Activated T-cell treated with anti-CD3 and anti-CD28 coated beads for 48 hours (primary cell): ENCODE measurements at regions not wholly inside any gene's neighbourhood (a gene's known extent, or its start where the extent isn't known, plus 50 kb on each side); places are given as distances from the start of the nearest gene placed in this dataset.

Source experiments
- DNase-seq: peaks from one replicate; pipeline ENCODE4 v3.0.0-alpha.2; 2020; ENCODE audit warnings: low read depth

DNA sequence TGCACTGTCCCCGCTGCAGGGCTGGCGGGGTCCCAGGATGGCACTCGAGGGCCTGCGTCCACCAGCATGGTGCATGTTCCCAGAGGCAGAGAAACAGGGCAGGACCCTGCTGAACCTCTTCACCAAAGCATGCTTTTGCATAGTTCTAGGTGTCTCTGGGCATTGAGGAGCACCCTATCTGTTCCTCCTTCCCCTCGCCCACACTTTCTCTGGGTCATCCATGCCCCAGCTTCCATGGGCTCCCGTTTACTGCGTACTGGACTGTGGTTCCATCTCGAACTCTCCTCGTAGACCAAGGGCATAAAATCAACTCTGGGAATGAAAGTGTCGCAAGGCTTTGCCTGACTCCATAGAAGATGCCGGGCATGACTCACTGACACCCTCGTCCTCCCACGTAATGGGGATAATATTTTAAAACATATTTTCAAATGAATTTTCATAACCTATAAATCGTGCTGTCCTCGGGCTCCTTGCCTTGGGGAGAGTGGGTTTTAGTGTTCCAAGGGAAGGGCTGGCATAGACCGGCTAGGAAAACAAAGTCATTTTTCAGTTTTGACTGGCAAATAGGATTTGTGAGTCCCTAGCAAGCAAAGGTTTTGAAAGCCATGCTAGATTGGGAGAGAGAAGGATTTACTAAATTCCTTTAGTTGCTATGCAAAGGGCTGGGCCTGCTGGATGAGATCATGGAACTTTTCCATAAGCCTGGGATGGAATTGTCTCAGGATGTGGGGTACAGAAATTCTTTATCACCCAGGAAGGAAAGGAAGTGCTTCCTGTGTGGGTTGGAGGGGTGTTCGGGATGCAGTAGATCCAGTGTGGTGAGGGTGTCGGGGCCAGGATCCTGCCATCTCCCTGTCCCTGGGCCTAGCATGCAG is 498.7 kb upstream of the MKI67 start:
- DNase-seq: no peak

DNA sequence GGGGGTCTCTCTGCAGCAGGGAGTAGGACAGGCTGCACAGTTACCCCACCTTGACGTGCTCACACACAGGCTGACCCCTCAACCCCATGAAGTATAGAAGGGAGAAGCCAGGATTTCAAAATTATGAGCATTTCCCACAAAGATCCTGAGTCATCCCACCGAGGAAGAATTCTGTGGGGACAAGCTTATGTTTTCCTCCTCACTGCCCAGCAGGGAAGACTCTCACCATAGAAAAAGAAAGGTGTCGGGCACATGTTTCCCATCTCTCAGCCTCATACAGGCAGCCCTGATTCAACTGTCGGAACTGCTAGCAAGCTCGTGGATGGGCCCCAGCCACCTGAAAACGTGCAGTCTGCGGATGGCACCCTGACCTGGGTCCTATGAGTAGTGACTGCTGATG is 499.7 kb upstream of the MKI67 start:
- no peak for DNase-seq

DNA sequence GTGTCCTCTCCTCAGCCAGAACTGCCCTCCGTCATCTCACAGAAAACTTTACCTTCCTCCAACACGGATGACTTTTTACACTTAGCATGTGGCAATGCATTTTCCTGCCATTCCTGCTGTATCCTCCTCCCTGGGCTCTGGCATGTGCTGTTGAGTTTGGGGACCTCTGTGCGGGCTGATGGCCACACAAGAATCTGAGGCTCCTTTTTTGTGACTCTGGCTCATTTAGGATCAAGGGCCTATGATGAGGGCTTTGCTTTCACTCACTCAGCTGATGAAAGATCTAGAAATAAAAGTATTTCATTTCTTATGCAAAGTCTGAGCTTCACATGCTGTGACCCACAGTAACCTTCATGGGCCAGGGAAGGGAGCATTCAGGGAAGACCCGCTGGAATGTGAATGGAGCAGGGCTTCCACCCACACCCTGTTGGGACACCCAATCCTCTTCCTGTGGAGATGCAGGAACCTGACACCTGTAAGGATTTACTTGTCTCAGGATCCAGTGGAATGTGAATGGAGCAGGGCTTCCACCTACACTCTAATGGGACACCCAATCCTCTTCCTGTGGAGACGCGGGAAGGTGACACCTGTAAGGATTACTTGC is 500.3 kb upstream of the MKI67 start:
- no peak for DNase-seq

DNA sequence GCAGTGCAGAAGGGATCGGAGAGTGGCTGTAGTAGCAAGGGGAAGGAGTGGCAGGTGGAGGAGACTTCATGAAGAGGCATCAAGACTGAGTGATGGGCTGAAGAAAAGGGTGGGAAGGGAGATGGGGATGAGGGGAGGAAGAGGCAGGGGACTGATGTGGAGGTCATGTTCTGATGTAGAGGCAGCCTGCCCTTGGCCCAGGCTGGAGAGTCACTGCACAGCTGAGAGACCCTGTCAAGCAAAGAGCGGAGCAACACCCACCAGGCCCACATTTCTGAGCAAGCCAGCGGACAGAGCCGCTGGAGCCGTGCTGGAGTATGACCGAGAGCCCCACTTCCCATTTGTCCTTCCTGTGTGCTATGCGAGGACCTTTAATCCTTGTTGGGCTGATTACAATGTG is 501.6 kb upstream of the MKI67 start:
- no peak for DNase-seq

DNA sequence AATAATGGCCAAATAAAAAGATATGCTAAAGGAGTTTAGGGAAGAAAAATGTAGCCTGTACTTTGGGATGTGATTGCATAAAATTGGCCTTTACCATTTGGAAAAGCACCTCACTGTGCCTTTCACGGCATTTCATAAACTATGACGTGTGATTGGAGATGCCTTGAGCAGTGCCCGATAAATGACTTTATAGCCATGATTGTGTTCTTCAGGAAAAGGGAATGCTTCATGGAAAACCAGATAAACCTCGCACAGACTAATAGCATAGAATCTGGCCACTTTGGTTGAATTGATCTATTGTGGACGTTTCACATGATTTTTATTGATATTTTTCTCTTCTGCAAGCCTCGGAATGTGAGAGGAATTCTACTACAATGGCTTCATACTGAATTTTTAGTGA is 502.0 kb upstream of the MKI67 start:
- DNase-seq: no peak

DNA sequence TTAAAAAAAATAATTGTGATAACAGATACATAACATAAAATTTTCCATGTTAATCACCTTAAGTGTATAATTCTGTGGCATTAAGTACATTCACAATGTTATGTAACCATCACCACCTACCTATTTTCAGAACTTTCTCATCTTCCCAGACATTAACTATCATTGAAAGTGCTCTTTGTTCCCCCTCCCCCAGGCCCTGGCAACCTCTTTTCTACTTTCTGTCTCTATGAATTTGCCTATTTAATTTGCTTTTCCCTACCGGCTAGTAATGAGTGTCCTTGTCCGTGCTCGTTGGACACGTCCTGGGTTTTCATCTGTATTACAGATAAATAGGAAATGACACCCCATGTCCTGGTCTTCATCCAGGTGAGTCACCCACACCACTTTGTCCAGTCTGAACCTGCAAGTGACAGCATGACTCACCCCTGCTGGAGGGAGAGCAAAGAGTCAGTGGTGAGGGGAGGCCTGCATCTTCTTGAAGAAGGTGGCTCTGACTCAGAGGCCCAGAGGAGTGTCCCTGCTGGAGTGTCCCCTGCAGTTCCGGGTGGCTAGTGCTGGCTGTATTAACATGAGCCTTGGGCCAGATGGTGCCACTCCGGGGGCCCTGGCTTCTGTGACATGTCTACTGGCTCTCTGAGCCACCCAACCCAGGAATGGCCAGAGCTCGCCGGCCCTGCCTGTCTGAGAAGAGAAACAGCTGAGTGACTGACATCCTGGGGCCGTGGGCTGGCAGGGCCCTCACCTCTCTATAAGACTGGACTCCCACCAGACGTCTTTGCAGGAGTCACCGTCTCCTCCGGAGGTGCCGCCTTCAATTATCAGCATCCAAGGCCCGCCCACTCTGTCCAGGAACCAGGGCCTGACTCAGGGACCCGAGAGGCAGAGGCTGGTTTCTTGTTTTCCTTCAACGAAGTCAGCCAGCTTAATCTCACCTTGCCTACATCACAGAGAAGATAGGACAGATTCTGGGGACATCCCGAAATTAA is 503.2 kb upstream of the MKI67 start:
- DNase-seq: no peak

DNA sequence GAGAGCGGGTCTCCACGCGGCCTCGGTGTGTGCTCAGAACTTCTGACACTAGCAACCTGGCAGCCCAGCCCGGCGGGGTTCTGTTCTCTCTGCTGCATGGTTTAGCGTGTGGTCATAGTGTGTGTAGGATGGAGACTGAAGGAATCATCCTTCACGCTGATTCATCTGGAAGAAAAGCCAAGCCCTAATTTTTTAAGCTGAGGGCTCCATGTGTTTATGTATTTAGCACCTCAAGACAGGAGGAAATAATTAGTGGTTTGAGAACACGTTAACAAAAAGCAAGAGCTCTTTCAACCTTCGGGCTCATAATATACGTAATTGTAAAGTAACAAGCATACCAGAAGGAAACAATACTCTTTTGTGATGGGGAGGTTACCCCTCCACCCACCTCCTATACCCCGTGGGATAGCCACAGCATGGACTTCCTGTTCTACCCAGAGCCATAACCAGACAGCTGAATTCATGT is 504.6 kb upstream of the MKI67 start:
- no peak for DNase-seq

DNA sequence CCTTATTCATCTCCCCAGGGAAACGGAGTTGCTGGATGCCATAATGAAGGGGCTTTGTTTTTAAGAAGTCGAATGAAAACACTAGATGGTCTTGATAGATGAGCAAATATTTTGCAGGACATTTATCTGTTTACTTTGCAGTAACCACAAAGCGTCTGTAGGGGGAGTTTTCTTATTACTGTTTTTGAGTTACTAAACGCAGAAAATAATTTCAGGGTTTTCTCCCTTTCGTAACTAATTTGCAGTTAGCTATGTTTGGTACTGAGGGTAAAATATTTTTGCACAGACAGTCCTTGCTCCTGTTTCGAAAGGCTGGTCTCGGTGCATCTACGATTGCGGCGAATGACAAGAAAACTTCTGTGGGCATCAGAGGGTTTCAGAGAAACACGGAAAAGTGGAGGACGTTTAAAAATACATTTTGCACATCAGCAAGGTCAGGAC is 505.6 kb upstream of the MKI67 start:
- no peak for DNase-seq

DNA sequence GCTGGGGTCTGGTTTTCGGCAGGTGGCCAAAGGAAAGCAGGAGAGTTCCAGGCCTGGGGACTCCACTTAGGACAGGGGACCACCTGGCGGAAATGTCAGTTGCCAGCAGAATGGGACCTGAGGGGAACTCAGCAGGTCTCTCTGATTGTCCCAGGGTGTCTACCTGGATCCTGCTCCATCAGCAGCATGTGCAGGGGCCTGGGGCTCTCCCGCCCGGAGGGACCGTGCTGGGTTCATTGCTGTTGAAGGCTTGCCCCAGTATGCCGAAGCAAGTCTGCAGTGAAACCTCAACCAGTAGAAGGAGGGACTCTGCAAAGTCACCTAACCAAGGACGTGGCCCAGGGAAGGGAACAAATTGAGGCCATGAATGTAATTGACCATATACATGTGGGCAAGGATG is 506.5 kb upstream of the MKI67 start:
- no peak for DNase-seq

DNA sequence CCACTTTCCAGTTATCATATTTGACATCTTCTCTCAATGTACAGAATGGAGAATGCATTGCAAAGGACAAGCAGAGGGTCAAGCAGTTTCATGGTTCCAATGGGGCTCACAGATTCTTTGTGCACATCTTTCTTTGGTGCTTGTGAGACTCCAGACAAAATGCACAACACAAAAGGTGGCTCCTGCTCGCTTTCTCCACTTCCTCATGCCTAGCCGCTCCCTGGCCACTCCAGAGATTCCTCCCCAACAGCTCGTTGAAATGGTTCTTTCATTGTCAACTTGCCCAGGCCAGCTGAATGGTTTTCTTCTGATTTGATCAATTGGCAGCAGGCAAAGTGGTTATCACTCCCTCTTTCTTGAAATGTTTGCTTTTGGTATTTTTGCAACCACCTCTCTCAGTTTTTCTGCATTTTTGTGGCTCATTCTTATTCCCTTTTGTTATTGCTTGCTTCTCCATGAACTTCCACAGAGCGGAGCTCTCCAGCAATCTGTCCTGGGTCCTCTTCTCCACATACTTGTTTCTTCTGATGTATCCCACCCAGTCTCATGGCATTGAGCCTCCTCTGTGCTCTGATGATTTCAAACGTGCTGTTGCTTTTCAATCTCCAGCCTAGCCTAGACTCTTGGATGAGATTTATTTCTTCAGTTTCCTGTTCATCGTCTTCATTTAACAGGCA is 507.8 kb upstream of the MKI67 start:
- DNase-seq: no peak

DNA sequence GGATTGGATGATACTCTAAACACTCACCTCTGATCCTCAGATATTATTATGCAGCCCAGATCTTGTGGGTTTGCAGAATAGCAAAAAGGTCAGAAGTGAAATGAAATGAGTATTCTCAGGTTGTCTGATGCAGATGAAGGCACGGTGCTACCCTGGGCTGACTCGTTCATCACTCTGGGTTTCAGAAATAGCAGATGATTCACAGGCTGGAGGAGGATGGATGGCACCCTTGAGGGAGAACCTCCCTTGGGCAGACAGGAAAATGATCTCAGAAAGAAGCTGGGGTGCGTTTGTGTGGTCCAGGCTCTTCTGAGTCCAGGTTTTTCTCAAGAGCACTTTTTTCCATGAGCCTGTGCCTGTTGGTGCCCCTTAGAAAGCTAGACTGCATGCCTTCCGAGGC is 515.8 kb upstream of the MKI67 start:
- peak; percentile 1 for DNase-seq

DNA sequence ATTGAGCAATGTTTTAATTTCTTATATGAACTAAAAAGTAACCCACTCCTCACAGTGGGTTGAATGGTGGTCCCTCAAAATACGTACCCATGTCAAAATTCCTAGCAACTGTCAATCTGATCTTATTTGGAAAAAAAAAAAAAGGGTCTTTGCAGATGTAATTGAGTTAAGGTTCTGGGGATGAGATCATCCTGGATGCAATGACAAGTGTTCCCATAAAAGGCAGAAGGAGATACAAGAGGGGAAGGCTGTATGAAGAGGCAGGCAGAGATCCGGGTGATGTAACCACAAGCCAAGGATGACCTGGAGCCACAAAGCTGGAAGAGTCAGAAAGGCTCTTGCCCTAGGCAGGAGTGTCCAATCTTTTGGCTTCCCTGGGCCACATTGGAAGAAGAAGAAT is 516.3 kb upstream of the MKI67 start:
- DNase-seq: no peak

DNA sequence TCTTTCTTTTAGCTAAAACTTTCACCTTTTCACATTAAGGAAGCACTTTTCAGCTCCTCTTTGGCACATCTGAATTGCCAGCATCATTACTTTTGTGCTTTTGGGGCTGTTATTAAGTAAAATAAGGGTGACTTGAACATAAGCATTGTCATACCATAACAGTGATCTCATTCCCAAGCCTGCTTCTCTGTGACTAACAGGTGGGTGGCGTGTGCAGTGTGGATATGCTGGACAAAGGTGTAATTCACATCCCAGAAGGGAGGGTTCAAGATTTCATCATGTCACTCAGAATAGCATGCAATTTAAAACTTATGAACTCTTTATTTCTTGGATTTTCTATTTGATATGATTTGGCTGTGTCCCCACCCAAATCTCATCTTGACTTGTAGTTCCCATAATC is 517.4 kb upstream of the MKI67 start:
- DNase-seq: no peak

DNA sequence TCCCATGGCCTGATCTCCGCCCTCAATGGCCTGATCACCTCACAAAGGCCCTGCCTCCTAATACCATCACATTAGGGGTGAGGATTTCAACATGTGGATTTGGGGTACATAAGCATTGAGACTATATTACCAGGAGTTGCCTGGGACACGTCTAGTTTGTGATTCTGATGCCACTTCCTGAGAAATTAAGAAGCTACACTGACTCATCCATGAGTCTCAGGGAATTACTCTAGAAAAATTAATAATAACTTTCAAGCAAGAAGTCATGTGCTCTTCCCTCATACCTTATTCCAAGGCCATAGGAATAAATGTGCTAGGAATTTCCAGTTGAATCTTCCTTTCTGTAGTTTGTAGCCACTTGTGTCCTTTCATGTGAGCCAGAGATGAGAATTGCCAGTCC is 519.3 kb upstream of the MKI67 start:
- DNase-seq: no peak

DNA sequence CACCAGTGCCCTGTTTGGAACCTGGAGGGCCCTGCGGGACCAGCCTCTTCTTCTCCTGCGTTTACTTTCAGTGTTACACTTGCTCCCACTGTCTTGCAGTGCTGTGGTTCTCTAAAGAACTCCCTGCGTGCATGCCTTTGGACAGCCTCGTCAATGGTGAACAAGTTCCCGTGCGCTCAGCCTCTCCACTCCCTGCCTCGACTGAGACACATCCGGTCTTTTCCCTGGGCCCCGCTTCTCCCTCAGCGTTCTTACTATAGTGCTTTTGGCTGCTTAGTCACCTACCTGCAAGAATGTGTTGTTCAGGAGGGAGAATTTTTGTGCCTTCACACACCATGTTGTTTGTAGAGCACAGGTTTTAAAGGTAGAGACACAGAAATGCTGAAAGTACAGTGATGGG is 520.7 kb upstream of the MKI67 start:
- DNase-seq: no peak

DNA sequence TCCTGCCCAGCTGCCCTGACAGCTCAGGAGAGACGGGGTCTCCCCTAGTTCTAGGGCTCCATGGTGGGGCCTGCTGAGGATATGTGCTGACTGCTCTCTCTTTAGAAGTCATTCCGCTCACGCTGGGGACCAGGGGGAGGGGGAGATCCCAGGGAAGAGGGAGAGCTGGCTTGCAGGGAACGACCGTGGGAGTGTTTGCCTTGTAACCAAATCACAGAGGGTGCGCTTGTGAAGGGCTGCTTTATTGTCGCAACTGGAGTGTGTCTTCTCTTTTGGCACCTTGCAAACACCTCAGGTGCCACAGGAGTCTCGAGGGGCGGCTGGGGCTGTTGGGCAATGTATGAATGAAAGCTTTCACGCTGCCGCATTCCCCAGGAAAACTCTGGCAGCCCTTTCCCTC is 531.3 kb upstream of the MKI67 start:
- no peak for DNase-seq

DNA sequence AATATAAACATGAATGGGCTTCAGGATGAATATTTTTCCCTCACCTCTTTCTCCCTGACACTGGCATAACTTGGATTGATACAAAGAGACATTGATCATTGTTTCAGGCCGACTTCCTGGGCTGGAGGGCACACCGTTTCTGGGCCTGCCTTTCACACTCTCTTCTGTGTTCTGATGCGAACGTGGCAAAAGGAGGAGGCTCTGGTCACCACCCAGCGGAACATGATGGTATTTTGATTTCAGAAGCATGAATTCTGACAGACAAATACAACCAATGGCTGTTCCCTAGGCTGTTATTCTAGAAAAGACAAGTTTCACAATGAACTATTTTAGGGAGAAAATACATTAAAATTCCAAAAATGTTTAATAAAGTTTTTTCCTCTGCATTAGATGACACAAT is 534.5 kb upstream of the MKI67 start:
- DNase-seq: no peak

DNA sequence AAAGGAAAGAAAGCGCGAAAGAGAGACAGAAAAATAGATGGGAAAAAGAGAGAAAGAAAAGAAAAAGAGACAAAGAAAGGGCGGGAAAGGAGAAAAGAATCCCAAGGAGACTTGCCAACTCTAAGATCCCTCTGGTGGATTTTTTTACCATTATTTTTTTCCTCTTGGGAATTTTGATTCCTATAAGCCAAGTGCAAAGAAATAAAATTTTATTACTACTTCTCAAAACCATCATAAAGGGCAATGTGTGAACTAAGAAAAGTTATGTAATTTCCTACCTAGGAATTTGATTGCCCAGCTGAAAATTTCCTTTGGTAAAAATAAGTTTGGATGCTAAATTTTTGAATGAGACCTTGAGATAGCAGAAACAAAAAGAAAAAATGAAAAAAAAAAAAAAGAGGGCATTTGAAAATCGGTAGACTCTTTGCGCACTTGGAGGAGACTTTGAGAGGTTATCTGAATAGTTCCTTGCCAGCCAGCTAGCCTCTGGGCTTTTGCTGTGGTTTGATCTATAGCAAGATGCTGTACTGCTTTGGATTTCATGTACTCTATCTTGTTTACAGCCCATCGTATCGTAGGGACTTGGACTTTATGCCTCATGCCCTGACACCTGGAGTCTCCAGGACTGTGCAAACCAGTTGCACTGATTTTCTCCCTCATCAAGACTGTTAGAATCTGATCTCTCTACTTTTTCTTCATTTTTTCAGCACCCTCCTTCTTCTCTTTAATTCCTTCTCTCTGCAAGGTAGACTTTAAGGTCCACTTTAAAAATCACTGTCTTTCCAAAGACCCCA is 535.4 kb upstream of the MKI67 start:
- no peak for DNase-seq

DNA sequence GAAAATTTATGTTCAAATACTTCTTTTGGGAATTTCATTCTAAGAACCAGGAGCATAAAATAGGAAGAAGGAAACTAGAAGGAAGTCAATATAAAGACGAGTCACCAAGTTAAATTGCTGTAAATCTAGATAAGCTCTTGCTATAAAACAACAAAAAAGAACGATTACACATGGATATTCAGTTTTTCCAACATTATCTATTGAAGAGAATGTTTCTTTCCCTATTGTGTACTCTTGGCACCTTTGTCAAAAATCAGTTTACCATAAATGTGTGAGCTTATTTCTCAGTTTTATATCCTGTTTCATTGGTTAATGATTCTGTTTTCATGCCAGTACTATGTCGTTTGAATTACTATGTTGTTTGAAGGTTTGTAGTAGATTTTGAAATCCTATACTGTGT is 536.3 kb upstream of the MKI67 start:
- no peak for DNase-seq

DNA sequence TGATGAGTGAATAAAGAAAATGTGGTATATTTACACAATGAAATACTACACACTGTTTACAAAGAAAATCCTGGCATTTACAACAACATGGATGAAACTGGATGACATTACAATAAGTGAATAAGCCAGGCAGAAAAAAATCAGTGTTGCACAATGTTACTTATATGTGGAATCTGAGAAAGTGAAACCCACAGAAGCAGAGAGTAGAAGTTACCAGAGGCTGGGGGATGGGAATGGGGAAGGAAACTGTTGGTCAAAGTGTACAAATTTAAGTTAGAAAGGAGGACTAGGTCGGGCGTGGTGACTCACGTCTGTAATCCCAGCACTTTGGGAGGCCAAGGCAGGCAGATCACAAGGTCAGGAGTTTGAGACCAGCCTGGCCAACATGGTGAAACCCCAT is 538.5 kb upstream of the MKI67 start:
- no peak for DNase-seq

DNA sequence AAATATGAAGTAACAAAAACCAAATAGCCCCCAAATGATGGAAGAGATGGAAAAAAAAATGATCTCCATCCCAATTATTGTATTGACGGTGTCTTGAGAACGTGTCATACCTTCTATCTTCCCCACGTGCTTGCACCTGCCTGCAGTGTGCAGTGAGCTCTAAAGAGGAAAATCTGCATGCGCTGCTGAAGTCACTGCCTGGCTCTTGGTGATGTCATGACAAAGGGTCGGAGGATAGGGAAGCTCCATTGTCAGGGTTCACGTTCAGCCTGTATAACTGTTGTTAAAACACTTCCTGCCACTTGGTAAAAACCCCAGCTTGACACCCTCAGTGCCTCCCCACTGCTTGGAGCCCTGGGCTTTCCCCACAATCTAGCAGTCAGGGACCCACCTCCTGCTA is 549.2 kb upstream of the MKI67 start:
- no peak for DNase-seq
